ENCODE measurements at regions not wholly inside any gene's neighbourhood (a gene's known extent, or its start where the extent isn't known, plus 50 kb on each side); places are given as distances from the start of the nearest gene placed in this dataset.
"Not testable (repeated sequence)": the region's sequence is repeated elsewhere in the genome, so short reads cannot be mapped to it uniquely, and the experiment has no call there.

- H3K9me3 ChIP-seq (ENCODE audit: control insufficient read depth, low read length) = no peaks in the 10 kb centered on the region
- WGBS = 75% methylated on average over 8 of the region's 8 CpGs
- H2AFZ ChIP-seq (ENCODE audit: low read depth, low read length) = no peak overlapping the region
- H3K36me3 ChIP-seq (ENCODE audit: control insufficient read depth in 1 of 2, insufficient read depth in 2 of 2, low read depth in 1 of 2, low read length in 2 of 2) = no peaks in the 10 kb centered on the region
- no peak overlapping the region for H4K8ac ChIP-seq (ENCODE audit: low read length)
- H3K23ac ChIP-seq (ENCODE audit: low read length in 2 of 2) = no peak overlapping the region
- H3K4ac ChIP-seq (ENCODE audit: low read depth in 1 of 2, low read length in 2 of 2) = no peak overlapping the region
- H2BK120ac ChIP-seq (ENCODE audit: low read depth, low read length) = no peak overlapping the region
- H3K9ac ChIP-seq (ENCODE audit: low read length) = no peak overlapping the region
- no peak for DNase-seq
- no peak overlapping the region for H3K4me3 ChIP-seq (ENCODE audit: insufficient read depth in 1 of 2, low read depth in 1 of 2, low read length in 2 of 2)
- H2BK5ac ChIP-seq (ENCODE audit: low read depth, low read length, poor library complexity, severe bottlenecking) = no peak overlapping the region
- H2BK12ac ChIP-seq (ENCODE audit: low read length in 2 of 2) = no peak overlapping the region
- no peak overlapping the region for H3K27ac ChIP-seq (ENCODE audit: low read length, poor library complexity, severe bottlenecking)
- H3K18ac ChIP-seq (ENCODE audit: low read depth in 1 of 2, low read length in 2 of 2) = no peak overlapping the region
- H2AK5ac ChIP-seq (ENCODE audit: low read length, severe bottlenecking) = no peak overlapping the region
- no peaks in the 10 kb centered on the region for H3K79me1 ChIP-seq (replicated peaks; ENCODE audit: low read length, poor library complexity, severe bottlenecking)
- no peaks in the 10 kb centered on the region for H3K27me3 ChIP-seq (ENCODE audit: control insufficient read depth in 1 of 2, insufficient read depth in 1 of 2, low read length in 2 of 2)
- no peak overlapping the region for H3K4me2 ChIP-seq (ENCODE audit: low read length, poor library complexity, severe bottlenecking)
- no peak overlapping the region for H3K14ac ChIP-seq (ENCODE audit: low read length in 2 of 2)
- no peak overlapping the region for H2BK15ac ChIP-seq (ENCODE audit: low read depth, poor library complexity, severe bottlenecking)
- no peaks in the 10 kb centered on the region for H3K4me1 ChIP-seq (ENCODE audit: control insufficient read depth, insufficient read depth, low read depth, low read length)
- no peak overlapping the region for H4K91ac ChIP-seq (ENCODE audit: low read length)
These were observed 344.3 kb downstream of the EIPR1 start for GRCh38 chr2:3033315-3033714.

DNA sequence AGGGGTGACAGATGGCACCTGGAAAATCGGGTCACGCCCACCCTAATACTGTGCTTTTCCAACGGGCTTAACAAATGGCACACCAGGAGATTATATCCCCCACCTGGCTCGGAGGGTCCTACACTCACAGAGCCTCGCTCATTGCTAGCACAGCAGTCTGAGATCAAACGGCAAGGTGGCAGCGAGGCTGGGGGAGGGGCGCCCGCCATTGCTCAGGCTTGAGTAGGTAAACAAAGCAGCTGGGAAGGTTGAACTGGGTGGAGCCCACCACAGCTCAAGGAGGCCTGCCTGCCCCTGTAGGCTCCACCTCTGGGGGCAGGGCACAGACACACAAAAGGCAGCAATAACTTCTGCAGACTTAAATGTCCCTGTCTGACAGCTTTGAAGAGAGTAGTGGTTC, 346.8 kb downstream of the EIPR1 start:
- H3K36me3 ChIP-seq (ENCODE audit: control insufficient read depth in 1 of 2, insufficient read depth in 2 of 2, low read depth in 1 of 2, low read length in 2 of 2); H3K4me3 ChIP-seq (ENCODE audit: insufficient read depth in 1 of 2, low read depth in 1 of 2, low read length in 2 of 2); H4K8ac ChIP-seq (ENCODE audit: low read length); H3K27ac ChIP-seq (ENCODE audit: low read length, poor library complexity, severe bottlenecking); H2AFZ ChIP-seq (ENCODE audit: low read depth, low read length); H2BK120ac ChIP-seq (ENCODE audit: low read depth, low read length); H3K9ac ChIP-seq (ENCODE audit: low read length); H3K4me2 ChIP-seq (ENCODE audit: low read length, poor library complexity, severe bottlenecking); H2BK15ac ChIP-seq (ENCODE audit: low read depth, poor library complexity, severe bottlenecking); H3K4me1 ChIP-seq (ENCODE audit: control insufficient read depth, insufficient read depth, low read depth, low read length); H3K23ac ChIP-seq (ENCODE audit: low read length in 2 of 2); H2BK5ac ChIP-seq (ENCODE audit: low read depth, low read length, poor library complexity, severe bottlenecking); H3K79me1 ChIP-seq (replicated peaks; ENCODE audit: low read length, poor library complexity, severe bottlenecking); H3K14ac ChIP-seq (ENCODE audit: low read length in 2 of 2); H3K9me3 ChIP-seq (ENCODE audit: control insufficient read depth, low read length); DNase-seq; H3K4ac ChIP-seq (ENCODE audit: low read depth in 1 of 2, low read length in 2 of 2); H2BK12ac ChIP-seq (ENCODE audit: low read length in 2 of 2); H3K18ac ChIP-seq (ENCODE audit: low read depth in 1 of 2, low read length in 2 of 2); H2AK5ac ChIP-seq (ENCODE audit: low read length, severe bottlenecking); H4K91ac ChIP-seq (ENCODE audit: low read length); H3K27me3 ChIP-seq (ENCODE audit: control insufficient read depth in 1 of 2, insufficient read depth in 1 of 2, low read length in 2 of 2): not testable (repeated sequence)
- WGBS = 87% methylated on average over 9 of the region's 9 CpGs

GRCh38 chr2:3025984-3026383, 351.6 kb downstream of the EIPR1 start:
- Histone ChIP-seq H2BK120ac (ENCODE audit: low read depth, low read length) (no peak overlapping the region), H3K9ac (ENCODE audit: low read length) (no peak overlapping the region), H2AK5ac (ENCODE audit: low read length, severe bottlenecking) (no peak overlapping the region), H4K8ac (ENCODE audit: low read length) (no peak overlapping the region), H2BK12ac (ENCODE audit: low read length in 2 of 2) (no peak overlapping the region), H3K27me3 (ENCODE audit: control insufficient read depth in 1 of 2, insufficient read depth in 1 of 2, low read length in 2 of 2) (no peaks in the 10 kb centered on the region), H3K18ac (ENCODE audit: low read depth in 1 of 2, low read length in 2 of 2) (no peak overlapping the region), H2BK5ac (ENCODE audit: low read depth, low read length, poor library complexity, severe bottlenecking) (no peak overlapping the region), H3K23ac (ENCODE audit: low read length in 2 of 2) (no peak overlapping the region), H3K36me3 (ENCODE audit: control insufficient read depth in 1 of 2, insufficient read depth in 2 of 2, low read depth in 1 of 2, low read length in 2 of 2) (no peaks in the 10 kb centered on the region), H4K91ac (ENCODE audit: low read length) (no peak overlapping the region), H3K4me3 (ENCODE audit: insufficient read depth in 1 of 2, low read depth in 1 of 2, low read length in 2 of 2) (no peak overlapping the region), H3K4me1 (ENCODE audit: control insufficient read depth, insufficient read depth, low read depth, low read length) (no peaks in the 10 kb centered on the region), H2AFZ (ENCODE audit: low read depth, low read length) (no peak overlapping the region), H3K4ac (ENCODE audit: low read depth in 1 of 2, low read length in 2 of 2) (no peak overlapping the region), H3K27ac (ENCODE audit: low read length, poor library complexity, severe bottlenecking) (no peak overlapping the region), H3K4me2 (ENCODE audit: low read length, poor library complexity, severe bottlenecking) (no peak overlapping the region), H2BK15ac (ENCODE audit: low read depth, poor library complexity, severe bottlenecking) (no peak overlapping the region), H3K14ac (ENCODE audit: low read length in 2 of 2) (no peak overlapping the region), H3K9me3 (ENCODE audit: control insufficient read depth, low read length) (no peaks in the 10 kb centered on the region), H3K79me1 (replicated peaks; ENCODE audit: low read length, poor library complexity, severe bottlenecking) (no peaks in the 10 kb centered on the region)
- 10% methylated on average over 1 of the region's 1 CpG for WGBS
- no peak for DNase-seq

DNA sequence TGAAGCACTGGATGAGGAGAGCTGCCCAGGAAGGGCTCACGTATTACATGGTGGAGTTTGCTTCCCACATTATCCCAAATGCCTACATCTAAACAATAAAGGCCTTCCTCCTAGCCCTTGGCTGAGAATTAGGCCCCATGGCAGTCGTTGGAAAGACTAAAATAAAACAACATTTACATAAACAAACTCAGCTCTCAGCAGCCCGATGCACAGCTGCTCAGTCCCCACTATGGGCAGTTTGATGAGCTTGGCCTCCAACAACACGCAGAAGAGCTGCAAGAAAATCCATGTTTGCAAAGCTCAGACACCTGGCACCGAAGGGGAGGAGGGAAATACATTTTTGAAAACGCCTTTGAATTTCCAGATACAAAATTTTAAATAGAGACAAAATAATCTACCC, 352.4 kb downstream of the EIPR1 start:
- Histone ChIP-seq H2AK5ac (ENCODE audit: low read length, severe bottlenecking) (no peak overlapping the region), H3K27me3 (ENCODE audit: control insufficient read depth in 1 of 2, insufficient read depth in 1 of 2, low read length in 2 of 2) (no peaks in the 10 kb centered on the region), H3K4ac (ENCODE audit: low read depth in 1 of 2, low read length in 2 of 2) (no peak overlapping the region), H2AFZ (ENCODE audit: low read depth, low read length) (no peak overlapping the region), H3K9ac (ENCODE audit: low read length) (no peak overlapping the region), H4K91ac (ENCODE audit: low read length) (no peak overlapping the region), H2BK5ac (ENCODE audit: low read depth, low read length, poor library complexity, severe bottlenecking) (no peak overlapping the region), H3K14ac (ENCODE audit: low read length in 2 of 2) (no peak overlapping the region), H3K18ac (ENCODE audit: low read depth in 1 of 2, low read length in 2 of 2) (no peak overlapping the region), H3K9me3 (ENCODE audit: control insufficient read depth, low read length) (no peaks in the 10 kb centered on the region), H3K4me3 (ENCODE audit: insufficient read depth in 1 of 2, low read depth in 1 of 2, low read length in 2 of 2) (no peak overlapping the region), H3K4me1 (ENCODE audit: control insufficient read depth, insufficient read depth, low read depth, low read length) (no peaks in the 10 kb centered on the region), H3K27ac (ENCODE audit: low read length, poor library complexity, severe bottlenecking) (no peak overlapping the region), H2BK12ac (ENCODE audit: low read length in 2 of 2) (no peak overlapping the region), H2BK120ac (ENCODE audit: low read depth, low read length) (no peak overlapping the region), H3K36me3 (ENCODE audit: control insufficient read depth in 1 of 2, insufficient read depth in 2 of 2, low read depth in 1 of 2, low read length in 2 of 2) (no peaks in the 10 kb centered on the region), H4K8ac (ENCODE audit: low read length) (no peak overlapping the region), H3K4me2 (ENCODE audit: low read length, poor library complexity, severe bottlenecking) (no peak overlapping the region), H2BK15ac (ENCODE audit: low read depth, poor library complexity, severe bottlenecking) (no peak overlapping the region), H3K23ac (ENCODE audit: low read length in 2 of 2) (no peak overlapping the region), H3K79me1 (replicated peaks; ENCODE audit: low read length, poor library complexity, severe bottlenecking) (no peaks in the 10 kb centered on the region)
- no peak for DNase-seq
- 46% methylated on average over 6 of the region's 6 CpGs for WGBS

Data from mesenchymal stem cell (in vitro differentiated cells and primary cell).